Ovary (tissue), 7 donors: ENCODE measurements at regions not wholly inside any gene's neighbourhood (a gene's known extent, or its start where the extent isn't known, plus 50 kb on each side); places are given as distances from the start of the nearest gene placed in this dataset.
"Not testable (repeated sequence)": the region's sequence is repeated elsewhere in the genome, so short reads cannot be mapped to it uniquely, and the experiment has no call there.

Experiments used
- DNase-seq, 5 donors: peaks; one replicate each; pipeline ENCODE4 v3.0.0-alpha.2; 2019 to 2020
- H3K27ac ChIP-seq, 2 donors: fragments of 200-600 bp; one replicate each; pipeline versions ENCODE4 v1.5.1 to v1.8.0; 2019 to 2022
- H3K27me3 ChIP-seq: fragments of 200-600 bp; one replicate; pipeline ENCODE4 v1.8.0; 2022
- H3K36me3 ChIP-seq: fragments of 200-600 bp; sonication (generic); one replicate; pipeline ENCODE4 v1.5.1; 2019
- H3K4me1 ChIP-seq: one replicate; pipeline ENCODE4 v1.8.1; 2013; ENCODE audit warnings: mild to moderate bottlenecking, moderate library complexity; ENCODE audit not compliant: insufficient read depth
- H3K4me3 ChIP-seq: fragments of 200-600 bp; sonication (generic); one replicate; pipeline ENCODE4 v1.5.1; 2017
- H3K9me3 ChIP-seq, 2 donors: fragments of 200-600 bp in 1 of 2; sonication (generic) in 1 of 2; one replicate each; pipeline versions ENCODE4 v1.5.1 to v1.8.1; 2013 to 2019; ENCODE audit warnings: mild to moderate bottlenecking in 1 of 2, moderate library complexity in 1 of 2
- CTCF ChIP-seq, 3 donors: fragments of 450-650 bp in 2 of 3; fragments of 200-600 bp in 1 of 3; IDR thresholded peaks; one replicate each; pipeline versions ENCODE4 v1.5.1 to v1.8.0; 2016 to 2022; ENCODE audit warnings: antibody characterized with exemption in 3 of 3, mild to moderate bottlenecking in 1 of 3
- EP300 ChIP-seq: sonication (generic); formaldehyde crosslinking; IDR thresholded peaks from one replicate; pipeline ENCODE4 v1.6.1; 2017; ENCODE audit warnings: antibody characterized with exemption
- POLR2A ChIP-seq: fragments of 450-650 bp; IDR thresholded peaks from one replicate; pipeline ENCODE4 v1.6.1; 2017; ENCODE audit warnings: antibody characterized with exemption, mild to moderate bottlenecking, moderate library complexity
- WGBS, 3 donors: extraction: QIAGEN DNeasy Blood & Tissue Kit in 1 of 3; methylation state at CpG; one replicate each; pipeline versions ENCODE4 v1.1.5 to v1.1.7; 2013 to 2017; 5-methylcytosine and 5-hydroxymethylcytosine counted together
- intact Hi-C, 4 donors: fragments of 100-400 bp; cut with DNase I; formaldehyde crosslinking; loops; one replicate each; pipeline versions ENCODE4 v1.11.0 to v1.15.1; 2022 to 2023
- donor health status: DM: no; HTN: no; CAD: no; lungs with moderate emphysema.
- donor health status: DM: no; HTN: no; CAD: no.
- donor health status: Bipolar disorder and iron deficiency.
- donor health status: DM: no; HTN: no; CAD: no.
- donor health status: DM: yes; HTN: yes; CAD: no.

DNA sequence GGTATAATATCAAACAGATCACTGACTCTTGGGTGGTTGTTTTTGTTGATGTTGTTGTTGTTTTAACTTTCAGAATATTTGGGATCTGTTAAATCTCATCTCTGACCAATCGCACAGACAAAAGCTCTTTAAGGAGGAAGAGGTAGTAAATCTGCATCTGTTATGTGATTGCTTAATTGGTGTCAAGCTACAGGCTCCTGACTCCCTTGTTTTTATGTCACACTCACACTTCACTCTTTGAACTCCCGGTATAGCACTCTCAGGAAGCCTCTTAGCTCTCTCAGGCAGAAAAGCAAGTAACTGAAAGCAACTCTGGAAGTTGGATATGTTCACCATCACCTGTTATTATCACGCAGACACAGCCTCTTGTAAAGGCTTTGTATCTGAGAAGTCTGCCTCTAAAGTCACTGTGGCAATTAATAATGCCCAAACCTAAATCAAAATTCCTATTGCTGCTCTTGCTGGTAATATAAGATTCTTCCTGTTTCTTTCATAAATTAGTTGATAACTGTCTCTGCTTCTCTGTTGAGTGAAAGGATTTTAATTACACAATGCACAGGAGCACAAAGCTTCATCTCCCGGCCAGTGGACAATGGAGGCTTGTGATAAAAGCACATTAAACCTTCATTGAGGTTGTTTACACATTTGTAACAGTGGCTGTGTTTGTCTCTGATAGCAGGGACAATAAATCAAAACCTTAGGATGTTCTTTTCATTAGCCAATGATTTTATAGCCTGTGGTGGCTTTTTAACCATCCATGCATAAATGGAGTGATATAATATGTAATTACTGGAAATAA is 576.7 kb downstream of the MFSD1 start:
- H3K4me3 ChIP-seq, result no peak overlapping the region
- no peak overlapping the region for H3K27ac ChIP-seq
- intact Hi-C loops, result no loop called here
- no peaks in the 10 kb centered on the region for H3K4me1 ChIP-seq
- no peaks in the 10 kb centered on the region for H3K36me3 ChIP-seq
- WGBS, 3 donors, result 7 to 9% (median 8%) methylated on average over 4 of the region's 4 CpGs
- no peaks in the 10 kb centered on the region for H3K9me3 ChIP-seq
- no peak for TF ChIP-seq CTCF (IDR thresholded peaks at IDR 0.05)
- no peak for TF ChIP-seq EP300
- no peak for TF ChIP-seq POLR2A
- no peak for DNase-seq
- no peaks in the 10 kb centered on the region for H3K27me3 ChIP-seq

DNA sequence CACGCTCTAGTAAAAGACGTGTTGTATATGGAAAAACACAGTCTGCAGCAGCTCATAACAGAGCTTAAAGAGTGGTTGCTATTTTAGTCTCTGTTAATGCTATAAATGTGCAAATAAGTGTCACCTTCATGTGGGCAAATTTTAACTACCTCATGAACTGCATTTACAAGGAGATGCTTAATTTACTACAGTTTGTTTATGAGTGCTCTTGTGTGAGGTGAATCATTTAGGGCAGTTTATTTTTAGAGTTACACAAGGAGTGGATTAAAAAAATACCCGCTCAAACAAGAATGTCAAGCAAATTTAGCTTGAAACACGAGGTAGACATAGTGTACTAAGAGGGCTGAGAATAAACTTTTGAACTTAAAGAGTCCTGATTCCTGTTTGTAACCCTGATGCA is 579.0 kb downstream of the MFSD1 start:
- TF ChIP-seq CTCF (IDR thresholded peaks at IDR 0.05) (no peak), EP300 (no peak), POLR2A (no peak)
- Histone ChIP-seq H3K4me3 (no peak overlapping the region), H3K4me1 (no peaks in the 10 kb centered on the region), H3K27ac (no peak overlapping the region), H3K9me3 (no peaks in the 10 kb centered on the region), H3K27me3 (no peaks in the 10 kb centered on the region), H3K36me3 (no peaks in the 10 kb centered on the region)
- intact Hi-C loops, result no loop called here
- 55 to 59% (median 55%) methylated on average over 4 of the region's 4 CpGs for WGBS, 3 donors
- DNase-seq, result no peak

- Histone ChIP-seq H3K36me3 (no peaks in the 10 kb centered on the region), H3K4me3 (no peak overlapping the region), H3K27ac (no peak overlapping the region), H3K9me3 (no peaks in the 10 kb centered on the region), H3K27me3 (no peaks in the 10 kb centered on the region), H3K4me1 (no peaks in the 10 kb centered on the region)
- intact Hi-C loops, result no loop called here
- TF ChIP-seq EP300 (no peak), POLR2A (no peak), CTCF (IDR thresholded peaks at IDR 0.05) (no peak)
- DNase-seq, result no peak
- 39 to 53% (median 47%) methylated on average over 1 of the region's 1 CpG for WGBS, 3 donors
These were observed 588.9 kb downstream of the MFSD1 start for GRCh38 chr3:159390656-159391212.

DNA sequence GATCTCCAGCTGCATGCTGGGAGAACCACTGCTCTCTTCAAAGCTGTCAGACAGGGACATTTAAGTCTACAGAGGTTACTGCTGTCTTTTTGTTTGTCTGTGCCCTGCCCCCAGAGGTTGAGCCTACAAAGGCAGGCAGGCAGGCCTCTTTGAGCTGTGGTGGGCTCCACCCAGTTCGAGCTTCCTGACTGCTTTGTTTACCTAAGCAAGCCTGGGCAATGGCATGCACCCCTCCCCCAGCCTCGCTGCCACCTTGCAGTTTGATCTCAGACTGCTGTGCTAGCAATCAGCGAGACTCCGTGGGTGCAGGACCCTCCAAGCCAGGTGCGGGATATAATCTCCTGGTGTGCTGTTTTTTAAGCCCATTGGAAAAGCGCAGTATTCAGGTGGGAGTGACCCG is 591.0 kb upstream of the IL12A start:
- H3K4me3 ChIP-seq, H3K36me3 ChIP-seq, intact Hi-C loops, H3K27me3 ChIP-seq, DNase-seq, H3K4me1 ChIP-seq, H3K27ac ChIP-seq, H3K9me3 ChIP-seq: not testable (repeated sequence)
- whole genome bisulfite sequencing, 3 donors, result 81 to 82% (median 82%) methylated on average over 7 of the region's 7 CpGs

- Histone ChIP-seq H3K4me3 (no peak overlapping the region), H3K9me3 (no peaks in the 10 kb centered on the region), H3K36me3 (no peaks in the 10 kb centered on the region), H3K27ac (no peak overlapping the region), H3K4me1 (no peaks in the 10 kb centered on the region), H3K27me3 (no peaks in the 10 kb centered on the region)
- no peak for DNase-seq
- intact Hi-C loops, result no loop called here
- 68 to 80% (median 72%) methylated on average over 1 of the region's 1 CpG for WGBS, 3 donors
- no peak for TF ChIP-seq CTCF (IDR thresholded peaks at IDR 0.05)
- TF ChIP-seq EP300, result no peak
- TF ChIP-seq POLR2A, result no peak
These were observed 587.6 kb upstream of the IL12A start for GRCh38 chr3:159401069-159401468.

DNA sequence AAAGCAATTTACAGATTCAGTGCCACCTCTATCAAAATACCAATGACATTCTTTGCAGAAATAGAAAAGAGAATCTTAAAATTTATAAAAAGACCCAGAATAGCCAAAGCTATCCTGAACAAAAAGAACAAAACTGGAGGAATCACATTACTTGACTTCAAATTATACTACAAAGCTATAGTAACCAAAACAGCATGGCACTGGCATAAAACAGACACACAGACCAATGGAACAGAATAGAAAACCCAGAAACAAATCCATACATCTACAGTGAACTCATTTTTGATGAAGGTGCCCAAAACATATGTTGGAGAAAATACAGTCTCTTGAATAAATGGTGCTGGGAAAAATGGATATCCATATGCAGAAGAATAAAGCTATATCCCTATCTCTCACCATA is 578.9 kb upstream of the IL12A start:
- H3K36me3 ChIP-seq, H3K27me3 ChIP-seq, DNase-seq, intact Hi-C loops, H3K9me3 ChIP-seq, H3K4me3 ChIP-seq, H3K4me1 ChIP-seq, H3K27ac ChIP-seq: not testable (repeated sequence)
